Stimulated activated CD8-positive, alpha-beta memory T cell treated with anti-CD3 and anti-CD28 coated beads, Interleukin-2, amount 100 ng/mL, for 48 hours (primary cell): ENCODE measurements at regions not wholly inside any gene's neighbourhood (a gene's known extent, or its start where the extent isn't known, plus 50 kb on each side); places are given as distances from the start of the nearest gene placed in this dataset.
"Not testable (repeated sequence)": the region's sequence is repeated elsewhere in the genome, so short reads cannot be mapped to it uniquely, and the experiment has no call there.

Source experiments
- DNase-seq, 2 donors: peaks; one replicate each; pipeline ENCODE4 v3.0.0-alpha.2; 2020; ENCODE audit warnings: low read depth in 2 of 2

DNA sequence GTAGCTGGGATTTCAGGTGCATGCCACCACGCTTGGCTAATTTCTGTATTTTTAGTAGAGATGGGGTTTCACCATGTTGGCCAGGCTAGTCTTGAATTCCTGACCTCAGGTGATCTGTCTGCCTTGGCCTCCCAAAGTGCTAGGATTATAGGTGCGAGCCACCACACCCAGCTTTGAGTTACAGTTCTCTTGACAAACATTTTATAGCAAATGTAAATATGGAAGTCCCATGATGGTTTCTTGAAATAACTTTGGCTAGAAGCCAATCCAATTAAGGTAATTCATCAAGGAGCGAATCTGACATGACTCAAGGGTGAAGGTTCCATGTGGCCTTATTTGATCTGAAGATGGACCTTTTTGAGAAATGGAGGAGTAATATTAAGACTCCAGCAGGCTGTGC, 76.2 kb upstream of the RFLNA start:
- not testable (repeated sequence) for DNase-seq

GRCh38 chr12:124222368-124223245, 72.3 kb upstream of the RFLNA start:
- no peak for DNase-seq

DNA sequence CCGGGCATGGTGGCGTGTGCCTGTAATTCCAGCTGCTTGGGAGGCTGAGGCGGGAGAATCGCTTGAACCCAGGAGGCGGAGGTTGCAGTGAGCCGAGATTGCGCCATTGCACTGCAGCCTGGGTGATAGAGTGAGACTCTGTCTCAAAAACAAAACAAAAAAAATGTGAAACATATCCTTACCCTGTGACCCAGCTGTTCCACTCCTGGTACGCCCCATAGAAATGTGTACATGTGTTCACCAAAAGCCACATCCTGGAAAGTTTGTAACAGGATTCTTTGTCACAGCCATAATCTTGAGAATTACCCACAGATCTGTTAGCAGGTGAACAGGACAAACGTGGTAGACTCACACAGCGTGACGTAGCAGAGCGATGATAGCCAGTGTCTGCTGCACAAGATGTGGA, 71.2 kb upstream of the RFLNA start:
- peak in 1 of 2 donors; percentile 18 for DNase-seq

DNA sequence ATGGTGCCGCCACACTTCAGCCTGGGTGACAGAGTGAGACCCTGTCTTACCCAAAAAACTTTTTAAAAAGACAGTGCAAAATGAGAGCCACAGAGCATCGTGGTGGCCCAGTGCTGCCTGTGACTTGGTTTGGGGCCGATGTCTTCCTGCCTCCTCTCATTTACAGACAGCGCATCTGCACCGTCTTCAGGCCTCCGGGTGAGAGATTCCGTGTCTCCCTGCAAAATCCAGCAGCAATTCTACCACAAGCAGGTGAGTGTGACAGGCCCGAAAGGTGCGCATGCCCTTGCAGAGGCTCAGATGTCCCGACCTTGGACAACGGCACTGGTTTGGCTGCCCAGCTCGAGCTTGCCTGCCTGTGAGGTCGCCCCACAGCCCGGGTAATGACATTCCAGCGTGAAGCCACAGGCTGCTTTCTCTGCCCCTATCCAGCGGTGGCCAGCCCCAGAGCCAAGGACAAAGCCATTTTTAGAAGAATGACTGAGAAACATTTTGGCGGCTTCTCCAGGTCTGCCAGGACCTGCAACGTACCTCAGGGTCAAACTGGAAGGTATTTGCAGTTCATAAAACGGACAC, 70.3 kb upstream of the RFLNA start:
- DNase-seq = no peak

DNA sequence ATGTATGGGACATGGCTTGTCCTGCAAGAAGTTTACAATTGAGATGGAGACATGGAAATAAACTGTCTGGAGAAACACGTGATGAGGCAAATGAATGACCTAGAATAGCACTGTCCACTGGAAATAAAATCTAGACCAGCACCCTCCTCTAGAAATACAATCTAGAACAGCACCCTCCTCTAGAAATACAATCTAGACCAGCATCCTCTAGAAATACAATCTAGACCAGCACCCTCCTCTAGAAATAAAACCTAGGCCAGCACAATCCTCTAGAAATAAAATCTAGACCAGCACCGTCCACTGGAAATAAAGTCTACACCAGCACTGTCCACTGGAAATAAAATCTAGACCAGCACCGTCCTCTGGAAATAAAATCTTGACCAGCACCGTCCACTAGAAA, 69.2 kb upstream of the RFLNA start:
- DNase-seq = no peak

DNA sequence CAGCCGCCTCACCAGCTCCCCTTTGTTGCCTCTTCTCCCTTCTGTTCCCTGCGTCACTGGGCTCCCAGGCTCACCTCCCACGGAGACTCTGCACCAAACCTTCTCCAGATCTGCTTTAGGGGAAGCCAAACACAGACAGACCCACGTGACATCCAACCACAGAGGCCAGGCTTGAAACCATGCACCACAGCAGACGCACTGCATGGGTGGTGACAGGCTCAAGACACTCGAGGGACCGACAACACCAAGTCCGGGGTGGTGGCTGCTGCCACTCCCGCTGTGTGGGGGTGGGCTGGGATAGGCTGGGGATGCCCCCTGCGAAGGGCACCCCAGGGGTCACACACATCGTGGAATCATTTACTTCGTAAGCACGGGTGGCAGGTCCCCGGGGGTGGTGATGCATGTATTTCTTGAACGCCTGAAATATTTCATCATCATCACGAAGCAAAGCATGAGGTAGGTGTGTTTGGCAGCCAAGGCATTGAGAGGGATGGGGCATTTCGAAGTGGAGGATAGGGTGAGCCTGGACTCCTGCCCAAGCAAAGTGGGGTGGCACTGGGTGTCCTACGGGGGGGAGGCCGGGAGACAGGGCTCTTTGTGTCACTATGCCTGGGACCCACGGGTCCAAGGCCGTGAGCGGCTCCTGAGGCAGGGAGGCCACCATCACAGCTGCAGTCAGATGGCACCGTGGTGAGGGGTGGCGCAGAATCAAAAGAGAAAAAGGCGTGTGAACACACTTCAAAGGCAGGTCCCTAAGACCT, 66.8 kb upstream of the RFLNA start:
- DNase-seq = peak in 1 of 2 donors; percentile 1

DNA sequence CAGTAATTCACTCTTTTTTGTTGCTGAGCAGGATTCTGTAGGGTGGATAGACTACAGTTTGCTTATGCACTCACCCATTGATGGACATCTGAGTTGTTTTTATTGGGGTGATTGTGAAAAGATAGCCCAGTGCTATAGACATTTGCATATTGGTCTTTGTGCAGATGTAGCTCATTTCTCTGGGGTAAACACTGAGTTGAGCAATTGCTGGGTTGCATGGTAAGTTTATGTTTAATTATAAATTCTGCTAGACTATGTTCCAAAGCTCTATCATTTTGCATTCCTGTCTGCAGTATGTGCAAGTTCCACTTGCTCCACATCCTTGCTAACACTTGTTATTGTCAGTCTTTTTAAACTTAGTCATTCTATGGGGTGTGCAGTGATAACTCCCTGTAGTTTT, 65.4 kb upstream of the RFLNA start:
- DNase-seq = no peak

GRCh38 chr12:124230117-124230757, 64.7 kb upstream of the RFLNA start:
- DNase-seq = no peak

- DNase-seq = no peak
Measured at GRCh38 chr12:124230789-124231188, 64.1 kb upstream of the RFLNA start.

- DNase-seq = no peak
Measured at GRCh38 chr12:124231980-124232653, 62.8 kb upstream of the RFLNA start.

DNA sequence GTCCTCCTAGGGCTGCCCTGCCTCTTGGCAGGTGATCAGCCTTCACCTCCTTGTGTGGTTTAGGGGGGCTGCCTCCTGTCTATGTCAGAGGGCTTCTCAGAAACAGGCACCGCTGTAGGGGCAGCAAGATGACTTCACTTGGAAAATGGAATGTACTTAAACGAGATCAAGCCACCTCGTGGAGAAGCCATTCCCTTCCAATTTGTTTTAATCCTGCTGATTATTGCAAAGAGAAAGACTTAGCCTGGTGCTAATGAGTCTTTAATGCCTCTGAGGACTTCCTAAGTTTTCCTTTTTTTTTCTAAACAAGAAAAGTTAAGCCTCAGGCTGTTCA, 62.3 kb upstream of the RFLNA start:
- DNase-seq = no peak

DNA sequence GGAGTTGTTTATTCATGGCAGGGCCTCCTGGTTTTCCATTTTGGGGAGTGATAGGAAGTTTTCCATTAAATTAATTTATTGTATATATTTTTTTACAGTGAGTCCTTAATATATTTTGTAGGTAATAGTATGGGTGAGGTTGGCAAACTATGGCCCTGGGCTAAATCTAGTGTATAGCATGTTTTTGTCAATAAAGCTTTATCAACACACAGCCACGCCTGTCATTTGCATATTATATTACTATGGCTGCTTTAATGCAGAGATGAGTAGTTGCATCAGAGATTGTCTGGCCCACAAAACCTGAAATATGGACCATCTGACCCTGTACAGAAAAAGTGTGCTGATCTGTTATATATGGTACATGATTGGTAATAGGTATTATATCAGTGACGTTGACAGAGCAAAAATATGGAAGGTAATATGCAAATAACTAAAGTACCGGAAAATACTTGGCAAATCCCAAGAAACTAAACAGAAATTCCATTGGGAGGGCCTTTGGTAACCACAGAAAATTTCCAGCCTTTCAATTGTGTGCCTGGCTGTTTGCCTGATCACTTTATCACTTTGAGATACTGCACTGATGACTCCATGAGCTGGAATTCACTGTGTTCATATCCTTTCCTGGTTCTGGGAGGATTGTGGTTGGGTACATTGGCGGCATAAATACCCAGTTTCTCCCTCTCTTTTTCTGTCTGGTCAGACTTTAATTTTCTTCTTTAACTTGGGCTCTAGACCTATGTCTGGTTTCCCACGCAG, 61.7 kb upstream of the RFLNA start:
- DNase-seq = no peak

DNA sequence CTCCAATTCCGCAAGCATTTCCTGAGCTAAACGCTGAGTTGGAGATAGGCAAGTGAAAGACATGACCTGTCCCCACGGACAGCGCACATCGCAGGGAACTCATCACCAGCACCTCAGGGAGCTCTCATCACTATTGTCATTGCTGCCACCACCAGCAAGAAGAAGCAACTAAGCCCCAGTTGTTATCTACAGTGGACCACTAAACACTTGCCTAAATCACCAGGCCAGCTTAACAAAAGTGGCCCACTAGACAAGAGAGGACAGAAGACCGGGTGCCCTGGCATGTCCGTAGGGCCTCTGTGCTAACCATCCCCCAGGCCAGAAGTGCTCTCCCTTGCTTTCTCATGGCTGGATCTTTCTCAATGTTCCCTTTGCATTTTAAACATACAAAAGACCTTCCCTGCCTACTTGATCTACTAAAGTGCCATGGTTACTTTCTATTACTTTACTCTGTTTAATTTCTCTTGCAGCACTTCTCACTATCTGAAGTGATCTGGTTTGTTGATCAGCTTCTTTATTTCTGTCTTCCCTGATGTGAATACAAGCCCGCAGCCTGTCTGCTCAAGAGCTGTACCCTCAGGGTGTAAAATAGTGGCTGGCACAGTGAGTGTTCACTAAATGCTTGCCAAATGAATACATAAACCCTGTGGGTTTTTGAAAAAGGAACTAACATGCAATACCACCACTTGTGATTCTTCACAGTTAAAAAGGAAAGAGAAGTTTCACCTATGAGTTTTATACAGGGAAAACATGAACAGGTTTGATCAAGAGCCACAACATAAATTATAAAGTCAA, 60.9 kb upstream of the RFLNA start:
- DNase-seq = no peak

DNA sequence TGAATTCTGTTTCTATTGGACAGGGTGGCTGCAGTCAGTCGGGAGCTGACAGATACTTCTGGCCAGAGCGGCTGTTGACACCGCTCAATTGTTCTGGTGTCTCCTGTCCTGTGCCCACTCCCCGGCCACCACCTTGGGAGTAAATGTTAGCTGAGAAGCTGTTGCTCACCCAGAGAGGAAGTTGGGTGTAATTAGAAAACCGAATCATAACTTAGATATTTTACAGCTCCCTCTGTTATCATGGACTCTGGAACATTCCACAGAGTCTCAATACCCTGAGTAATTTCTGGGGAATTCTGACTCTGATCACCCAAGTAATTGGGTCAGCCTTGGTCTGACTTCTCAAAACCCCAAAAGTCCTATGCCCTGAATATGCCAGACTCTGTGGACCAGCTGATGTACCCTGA, 58.3 kb upstream of the RFLNA start:
- DNase-seq = no peak

DNA sequence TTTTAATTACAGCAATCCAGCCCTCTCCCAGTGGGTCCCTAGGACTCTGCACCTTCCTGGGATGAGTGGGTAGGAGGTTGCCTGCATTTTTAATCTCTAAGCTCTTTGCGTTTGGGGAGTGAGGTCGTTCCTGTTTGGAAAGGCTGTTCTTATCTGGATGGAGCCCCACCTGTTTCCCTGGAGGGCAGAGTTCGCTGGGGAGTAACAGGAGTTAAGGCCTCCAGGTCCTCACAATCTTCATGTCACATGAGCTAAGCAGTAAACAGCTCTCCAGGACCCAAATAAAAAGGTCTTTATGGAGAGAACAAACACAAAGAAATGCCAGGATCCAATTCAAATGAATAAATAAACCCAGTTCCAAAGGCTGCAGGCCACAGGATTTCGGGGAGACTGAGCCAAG, 56.0 kb upstream of the RFLNA start:
- no peak for DNase-seq

DNA sequence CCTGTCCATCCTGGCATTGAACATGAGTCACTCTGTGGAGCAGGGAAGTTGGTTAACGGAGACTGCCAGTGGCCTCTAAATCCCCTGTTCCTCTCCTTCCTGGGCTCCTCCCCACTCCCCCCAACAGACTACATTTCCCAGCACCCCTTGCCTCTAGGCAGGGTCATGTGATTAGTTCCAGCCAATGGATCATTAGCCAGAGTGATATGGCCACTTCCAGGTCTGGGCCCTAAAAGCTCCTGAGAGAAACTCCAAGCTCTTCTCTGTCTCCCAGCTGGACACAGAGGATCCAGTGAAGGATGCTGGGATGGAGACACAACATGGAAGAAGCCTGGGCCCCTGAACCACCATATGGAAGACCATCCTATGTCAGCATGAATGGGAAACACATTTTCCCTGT, 54.4 kb upstream of the RFLNA start:
- DNase-seq = no peak

- no peak for DNase-seq
Measured at GRCh38 chr12:124241776-124242528, 52.9 kb upstream of the RFLNA start.

- no peak for DNase-seq
Measured at GRCh38 chr12:124242529-124243065, 52.3 kb upstream of the RFLNA start.

DNA sequence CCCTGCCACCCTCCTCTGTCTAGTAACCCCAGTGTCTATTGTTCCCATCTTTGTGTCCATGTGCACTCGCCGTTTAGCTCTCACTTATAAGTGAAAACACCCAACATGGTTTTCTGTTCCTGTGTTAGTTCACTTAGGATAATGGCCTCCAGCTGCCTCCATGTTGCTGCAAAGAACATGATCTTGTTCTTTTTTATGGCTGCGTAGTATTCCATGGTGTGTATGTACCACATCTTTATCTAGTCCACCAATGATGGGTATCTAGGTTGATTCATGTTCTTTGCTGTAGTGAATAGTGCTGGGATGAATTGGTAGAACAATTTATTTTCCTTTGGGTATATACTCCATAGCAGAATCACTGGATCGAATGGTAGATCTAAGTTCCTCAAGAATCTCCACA, 51.0 kb upstream of the RFLNA start:
- DNase-seq = no peak
